ENCODE measurements at regions not wholly inside any gene's neighbourhood (a gene's known extent, or its start where the extent isn't known, plus 50 kb on each side); places are given as distances from the start of the nearest gene placed in this dataset.

DNA sequence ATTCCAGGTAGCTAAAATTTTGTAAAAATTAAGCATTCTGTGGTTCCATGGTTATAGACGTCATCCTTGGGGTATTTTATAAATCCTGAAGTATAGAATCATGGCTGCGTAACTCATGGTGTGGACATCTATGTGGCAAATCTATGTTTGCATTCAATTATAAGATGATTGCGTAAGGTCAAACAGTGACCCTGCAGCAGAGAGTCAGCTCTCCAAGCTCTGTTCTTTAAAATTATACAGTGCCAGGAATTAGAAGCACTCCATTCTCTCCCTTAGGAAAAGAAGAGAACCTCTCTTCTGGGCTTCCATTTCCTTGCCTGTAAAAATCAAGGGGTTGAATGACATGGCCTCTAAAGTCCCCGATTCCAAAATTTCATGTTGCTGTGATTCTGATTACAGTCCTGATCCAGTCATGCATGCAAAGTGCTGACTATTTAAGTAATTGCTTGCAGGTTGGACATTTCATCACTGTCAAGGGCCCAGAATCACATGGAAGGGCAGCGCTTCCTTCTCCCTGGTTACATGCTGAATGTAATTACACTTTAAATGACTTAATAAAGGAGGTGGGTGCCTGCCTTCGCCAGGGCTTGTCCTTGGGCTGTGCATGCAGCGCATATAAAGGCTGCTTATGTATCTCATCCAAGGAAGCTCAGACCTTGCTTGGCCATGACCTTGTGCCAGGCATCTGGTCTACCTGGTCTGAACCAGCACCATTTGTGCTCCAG is 550.7 kb downstream of the TYW1 start:
- Histone ChIP-seq H3K4ac (ENCODE audit: low read depth in 1 of 2, low read length in 2 of 2) (no peak overlapping the region), H2BK5ac (ENCODE audit: low read depth, low read length, poor library complexity, severe bottlenecking) (no peak overlapping the region), H4K8ac (ENCODE audit: low read length) (no peak overlapping the region), H3K4me3 (ENCODE audit: insufficient read depth in 1 of 2, low read depth in 1 of 2, low read length in 2 of 2) (no peak overlapping the region), H3K27me3 (ENCODE audit: control insufficient read depth in 1 of 2, insufficient read depth in 1 of 2, low read length in 2 of 2) (no peaks in the 10 kb centered on the region), H3K27ac (ENCODE audit: low read length, poor library complexity, severe bottlenecking) (no peak overlapping the region), H3K9ac (ENCODE audit: low read length) (no peak overlapping the region), H3K18ac (ENCODE audit: low read depth in 1 of 2, low read length in 2 of 2) (no peak overlapping the region), H2BK12ac (ENCODE audit: low read length in 2 of 2) (no peak overlapping the region), H3K36me3 (ENCODE audit: control insufficient read depth in 1 of 2, insufficient read depth in 2 of 2, low read depth in 1 of 2, low read length in 2 of 2) (no peaks in the 10 kb centered on the region), H2BK15ac (ENCODE audit: low read depth, poor library complexity, severe bottlenecking) (no peak overlapping the region), H2AFZ (ENCODE audit: low read depth, low read length) (no peak overlapping the region), H3K4me2 (ENCODE audit: low read length, poor library complexity, severe bottlenecking) (no peak overlapping the region), H3K14ac (ENCODE audit: low read length in 2 of 2) (no peak overlapping the region), H3K23ac (ENCODE audit: low read length in 2 of 2) (no peak overlapping the region), H3K4me1 (ENCODE audit: control insufficient read depth, insufficient read depth, low read depth, low read length) (no peaks in the 10 kb centered on the region), H2AK5ac (ENCODE audit: low read length, severe bottlenecking) (no peak overlapping the region), H4K91ac (ENCODE audit: low read length) (no peak overlapping the region), H3K79me1 (replicated peaks; ENCODE audit: low read length, poor library complexity, severe bottlenecking) (no peaks in the 10 kb centered on the region), H3K9me3 (ENCODE audit: control insufficient read depth, low read length) (peaks cover 2% of the 10 kb centered on the region), H2BK120ac (ENCODE audit: low read depth, low read length) (no peak overlapping the region)
- 85% methylated on average over 7 of the region's 7 CpGs for WGBS
- no peak for DNase-seq

DNA sequence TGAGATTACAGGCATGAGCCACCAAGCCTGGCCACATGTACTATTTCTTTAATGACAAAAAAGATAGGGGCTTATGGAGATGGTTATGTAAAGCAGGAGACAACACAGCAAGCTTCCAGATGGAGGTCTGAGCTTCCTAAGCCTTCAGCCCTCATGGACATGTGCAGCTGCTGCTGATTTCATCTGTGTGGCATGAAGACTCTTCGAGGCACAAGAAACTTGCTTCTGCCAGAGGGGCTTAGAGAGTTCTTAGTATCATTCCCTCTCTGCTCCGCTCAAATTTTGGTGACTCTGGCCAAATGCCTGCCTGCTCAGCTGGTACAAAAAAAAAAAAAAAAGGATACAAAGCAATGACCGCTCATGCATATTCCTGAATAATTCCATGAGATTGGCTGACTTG is 552.5 kb downstream of the TYW1 start:
- H3K36me3 ChIP-seq (ENCODE audit: control insufficient read depth in 1 of 2, insufficient read depth in 2 of 2, low read depth in 1 of 2, low read length in 2 of 2), result no peaks in the 10 kb centered on the region
- H3K4me2 ChIP-seq (ENCODE audit: low read length, poor library complexity, severe bottlenecking), result no peak overlapping the region
- H3K18ac ChIP-seq (ENCODE audit: low read depth in 1 of 2, low read length in 2 of 2), result no peak overlapping the region
- H2BK15ac ChIP-seq (ENCODE audit: low read depth, poor library complexity, severe bottlenecking), result no peak overlapping the region
- H3K4me3 ChIP-seq (ENCODE audit: insufficient read depth in 1 of 2, low read depth in 1 of 2, low read length in 2 of 2), result no peak overlapping the region
- H2BK5ac ChIP-seq (ENCODE audit: low read depth, low read length, poor library complexity, severe bottlenecking), result no peak overlapping the region
- H3K9me3 ChIP-seq (ENCODE audit: control insufficient read depth, low read length), result peaks cover 2% of the 10 kb centered on the region
- H2AFZ ChIP-seq (ENCODE audit: low read depth, low read length), result no peak overlapping the region
- no peak overlapping the region for H2AK5ac ChIP-seq (ENCODE audit: low read length, severe bottlenecking)
- H3K23ac ChIP-seq (ENCODE audit: low read length in 2 of 2), result no peak overlapping the region
- H2BK120ac ChIP-seq (ENCODE audit: low read depth, low read length), result no peak overlapping the region
- no peak overlapping the region for H4K91ac ChIP-seq (ENCODE audit: low read length)
- H3K9ac ChIP-seq (ENCODE audit: low read length), result no peak overlapping the region
- no peak overlapping the region for H3K14ac ChIP-seq (ENCODE audit: low read length in 2 of 2)
- DNase-seq, result no peak
- H2BK12ac ChIP-seq (ENCODE audit: low read length in 2 of 2), result no peak overlapping the region
- no peak overlapping the region for H3K4ac ChIP-seq (ENCODE audit: low read depth in 1 of 2, low read length in 2 of 2)
- no peaks in the 10 kb centered on the region for H3K27me3 ChIP-seq (ENCODE audit: control insufficient read depth in 1 of 2, insufficient read depth in 1 of 2, low read length in 2 of 2)
- no peak overlapping the region for H4K8ac ChIP-seq (ENCODE audit: low read length)
- H3K79me1 ChIP-seq (replicated peaks; ENCODE audit: low read length, poor library complexity, severe bottlenecking), result no peaks in the 10 kb centered on the region
- WGBS, result 80% methylated on average over 2 of the region's 3 CpGs
- no peaks in the 10 kb centered on the region for H3K4me1 ChIP-seq (ENCODE audit: control insufficient read depth, insufficient read depth, low read depth, low read length)
- no peak overlapping the region for H3K27ac ChIP-seq (ENCODE audit: low read length, poor library complexity, severe bottlenecking)

DNA sequence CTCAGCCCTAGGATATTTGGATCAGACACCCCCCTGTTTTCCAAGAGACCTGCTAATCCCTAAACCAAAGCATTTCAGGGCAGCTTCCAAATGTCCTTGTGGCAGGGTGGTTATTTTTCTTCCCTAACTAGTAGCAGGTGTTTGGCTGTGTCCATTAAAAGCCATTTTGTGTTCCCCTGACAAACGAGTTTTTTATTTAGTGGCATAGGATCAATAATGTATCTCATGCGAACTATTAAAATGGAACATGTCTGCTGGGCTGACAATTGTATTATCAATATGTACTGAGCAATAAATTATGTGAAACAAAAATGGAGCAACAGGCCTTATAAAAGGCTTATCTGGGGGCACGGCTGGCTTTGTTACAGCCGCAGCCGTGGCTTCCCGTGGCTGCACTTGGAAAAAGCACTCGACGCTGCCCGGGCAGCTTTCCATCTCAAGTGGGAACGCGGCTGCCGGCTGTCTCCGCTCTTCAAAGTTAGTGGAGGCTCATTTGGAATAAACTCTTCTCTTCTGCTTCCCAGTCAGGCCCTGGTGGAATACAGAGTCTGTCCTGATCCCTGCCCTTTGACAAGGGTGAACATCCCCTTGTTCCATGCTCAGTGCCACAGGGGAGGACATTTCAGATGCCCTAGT is 554.3 kb downstream of the TYW1 start:
- Histone ChIP-seq H3K27me3 (ENCODE audit: control insufficient read depth in 1 of 2, insufficient read depth in 1 of 2, low read length in 2 of 2) (no peaks in the 10 kb centered on the region), H3K14ac (ENCODE audit: low read length in 2 of 2) (no peak overlapping the region), H2AK5ac (ENCODE audit: low read length, severe bottlenecking) (no peak overlapping the region), H3K23ac (ENCODE audit: low read length in 2 of 2) (no peak overlapping the region), H3K9ac (ENCODE audit: low read length) (no peak overlapping the region), H2BK120ac (ENCODE audit: low read depth, low read length) (no peak overlapping the region), H3K4ac (ENCODE audit: low read depth in 1 of 2, low read length in 2 of 2) (no peak overlapping the region), H3K36me3 (ENCODE audit: control insufficient read depth in 1 of 2, insufficient read depth in 2 of 2, low read depth in 1 of 2, low read length in 2 of 2) (no peaks in the 10 kb centered on the region), H4K91ac (ENCODE audit: low read length) (no peak overlapping the region), H2AFZ (ENCODE audit: low read depth, low read length) (no peak overlapping the region), H3K27ac (ENCODE audit: low read length, poor library complexity, severe bottlenecking) (no peak overlapping the region), H3K4me3 (ENCODE audit: insufficient read depth in 1 of 2, low read depth in 1 of 2, low read length in 2 of 2) (no peak overlapping the region), H2BK15ac (ENCODE audit: low read depth, poor library complexity, severe bottlenecking) (no peak overlapping the region), H2BK12ac (ENCODE audit: low read length in 2 of 2) (no peak overlapping the region), H3K18ac (ENCODE audit: low read depth in 1 of 2, low read length in 2 of 2) (no peak overlapping the region), H3K9me3 (ENCODE audit: control insufficient read depth, low read length) (peaks cover 2% of the 10 kb centered on the region), H3K4me1 (ENCODE audit: control insufficient read depth, insufficient read depth, low read depth, low read length) (no peaks in the 10 kb centered on the region), H3K79me1 (replicated peaks; ENCODE audit: low read length, poor library complexity, severe bottlenecking) (no peaks in the 10 kb centered on the region), H3K4me2 (ENCODE audit: low read length, poor library complexity, severe bottlenecking) (no peak overlapping the region), H4K8ac (ENCODE audit: low read length) (no peak overlapping the region), H2BK5ac (ENCODE audit: low read depth, low read length, poor library complexity, severe bottlenecking) (no peak overlapping the region)
- WGBS, result 88% methylated on average over 13 of the region's 13 CpGs
- DNase-seq, result no peak

DNA sequence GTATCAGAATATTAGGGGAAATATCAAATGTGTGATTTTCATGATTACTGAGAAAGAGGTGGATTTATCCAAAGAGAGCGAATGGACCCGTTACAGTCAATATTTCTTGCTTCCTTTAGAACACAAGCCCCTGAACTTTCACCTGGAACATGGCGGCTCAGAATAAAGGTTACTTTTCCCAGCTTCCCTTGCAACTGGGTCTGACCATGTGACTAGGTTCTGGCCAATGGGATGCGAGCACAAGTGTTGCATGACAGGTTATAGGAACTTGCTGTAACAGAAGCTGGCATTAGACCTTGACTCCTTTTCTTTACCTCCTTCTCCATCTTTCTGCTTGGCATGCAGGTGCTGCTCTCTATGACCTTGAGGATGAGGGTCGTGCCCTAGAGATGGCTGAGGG is 556.1 kb downstream of the TYW1 start:
- H3K23ac ChIP-seq (ENCODE audit: low read length in 2 of 2), result no peak overlapping the region
- no peak overlapping the region for H4K91ac ChIP-seq (ENCODE audit: low read length)
- H3K9me3 ChIP-seq (ENCODE audit: control insufficient read depth, low read length), result peaks cover 2% of the 10 kb centered on the region
- H2BK12ac ChIP-seq (ENCODE audit: low read length in 2 of 2), result no peak overlapping the region
- no peak overlapping the region for H2BK5ac ChIP-seq (ENCODE audit: low read depth, low read length, poor library complexity, severe bottlenecking)
- no peak overlapping the region for H3K4me3 ChIP-seq (ENCODE audit: insufficient read depth in 1 of 2, low read depth in 1 of 2, low read length in 2 of 2)
- no peaks in the 10 kb centered on the region for H3K79me1 ChIP-seq (replicated peaks; ENCODE audit: low read length, poor library complexity, severe bottlenecking)
- H4K8ac ChIP-seq (ENCODE audit: low read length), result no peak overlapping the region
- no peak overlapping the region for H3K14ac ChIP-seq (ENCODE audit: low read length in 2 of 2)
- no peaks in the 10 kb centered on the region for H3K36me3 ChIP-seq (ENCODE audit: control insufficient read depth in 1 of 2, insufficient read depth in 2 of 2, low read depth in 1 of 2, low read length in 2 of 2)
- no peak overlapping the region for H2BK120ac ChIP-seq (ENCODE audit: low read depth, low read length)
- WGBS, result 87% methylated on average over 4 of the region's 5 CpGs
- no peak overlapping the region for H2AFZ ChIP-seq (ENCODE audit: low read depth, low read length)
- no peaks in the 10 kb centered on the region for H3K27me3 ChIP-seq (ENCODE audit: control insufficient read depth in 1 of 2, insufficient read depth in 1 of 2, low read length in 2 of 2)
- no peak overlapping the region for H3K18ac ChIP-seq (ENCODE audit: low read depth in 1 of 2, low read length in 2 of 2)
- DNase-seq, result no peak
- no peak overlapping the region for H3K27ac ChIP-seq (ENCODE audit: low read length, poor library complexity, severe bottlenecking)
- no peak overlapping the region for H3K4me2 ChIP-seq (ENCODE audit: low read length, poor library complexity, severe bottlenecking)
- H3K9ac ChIP-seq (ENCODE audit: low read length), result no peak overlapping the region
- no peaks in the 10 kb centered on the region for H3K4me1 ChIP-seq (ENCODE audit: control insufficient read depth, insufficient read depth, low read depth, low read length)
- H2AK5ac ChIP-seq (ENCODE audit: low read length, severe bottlenecking), result no peak overlapping the region
- H2BK15ac ChIP-seq (ENCODE audit: low read depth, poor library complexity, severe bottlenecking), result no peak overlapping the region
- no peak overlapping the region for H3K4ac ChIP-seq (ENCODE audit: low read depth in 1 of 2, low read length in 2 of 2)
